OCI-LY1 (cell line): ENCODE measurements at regions not wholly inside any gene's neighbourhood (a gene's known extent, or its start where the extent isn't known, plus 50 kb on each side); places are given as distances from the start of the nearest gene placed in this dataset.
"Not testable (repeated sequence)": the region's sequence is repeated elsewhere in the genome, so short reads cannot be mapped to it uniquely, and the experiment has no call there.

Experiments used
- H2AFZ ChIP-seq: fragments of 200-600 bp; sonication (generic), shearing (Covaris generic); 2 replicates; pipeline ENCODE4 v1.6.0; 2014; ENCODE audit warnings: antibody characterized with exemption, mild to moderate bottlenecking, low read length
- H3F3A ChIP-seq: fragments of 200-600 bp; sonication (generic), shearing (Covaris generic); 2 replicates; pipeline ENCODE4 v1.6.0; 2014; ENCODE audit warnings: mild to moderate bottlenecking, antibody characterized with exemption, low read length, moderate library complexity; ENCODE audit not compliant: insufficient read depth
- H3K27ac ChIP-seq: fragments of 200-600 bp; sonication (generic); 2 replicates; pipeline ENCODE4 v1.5.1; 2014; ENCODE audit warnings: low read length, mixed run types, mild to moderate bottlenecking, low read depth; ENCODE audit not compliant: poor library complexity, severe bottlenecking
- H3K27me3 ChIP-seq: fragments of 200-600 bp; sonication (generic); 2 replicates; pipeline ENCODE4 v1.6.0; 2014; ENCODE audit warnings: antibody characterized with exemption, mild to moderate bottlenecking, low read length, moderate library complexity; ENCODE audit not compliant: insufficient read depth
- H3K36me3 ChIP-seq: fragments of 200-600 bp; sonication (generic); 2 replicates; pipeline ENCODE4 v1.6.1; 2014; ENCODE audit warnings: mild to moderate bottlenecking, antibody characterized with exemption, low read length, moderate library complexity, mixed read lengths; ENCODE audit not compliant: insufficient read depth
- H3K4me1 ChIP-seq: fragments of 200-600 bp; sonication (generic); 2 replicates; pipeline ENCODE4 v1.5.1; 2014; ENCODE audit warnings: mild to moderate bottlenecking, low read length, moderate library complexity; ENCODE audit not compliant: insufficient read depth, severe bottlenecking
- H3K4me2 ChIP-seq: fragments of 200-600 bp; sonication (generic), shearing (Covaris generic); 2 replicates; pipeline ENCODE4 v1.6.1; 2014; ENCODE audit warnings: low read length
- H3K4me3 ChIP-seq: fragments of 200-600 bp; sonication (generic); 2 replicates; pipeline ENCODE4 v1.5.1; 2014; ENCODE audit warnings: low read length, low read depth, mild to moderate bottlenecking, mixed read lengths; ENCODE audit not compliant: poor library complexity, severe bottlenecking
- H3K79me2 ChIP-seq: fragments of 200-600 bp; shearing (Covaris generic); 2 replicates; pipeline ENCODE4 v1.6.1; 2016; ENCODE audit warnings: mixed run types, low read length, mixed read lengths; ENCODE audit not compliant: insufficient read depth
- H3K9ac ChIP-seq: fragments of 200-600 bp; sonication (generic), shearing (Covaris generic); 2 replicates; pipeline ENCODE4 v1.6.1; 2014; ENCODE audit warnings: mild to moderate bottlenecking, low read length, mixed read lengths
- H3K9me2 ChIP-seq: fragments of 200-600 bp; sonication (generic), shearing (Covaris generic); 2 replicates; pipeline ENCODE4 v1.6.1; 2014; ENCODE audit warnings: low read depth, mild to moderate bottlenecking, low read length, mixed read lengths
- H3K9me3 ChIP-seq: fragments of 200-600 bp; shearing (Covaris generic); 2 replicates; pipeline ENCODE4 v1.6.1; 2014; ENCODE audit warnings: low read length, mixed read lengths
- H4K20me1 ChIP-seq: fragments of 200-600 bp; sonication (generic), shearing (Covaris generic); 2 replicates; pipeline ENCODE4 v1.6.0; 2016; ENCODE audit warnings: mild to moderate bottlenecking, low read length; ENCODE audit not compliant: insufficient read depth
- EZH2 ChIP-seq: fragments of 200-600 bp; sonication (generic), shearing (Covaris generic); IDR thresholded peaks from 2 replicates; pipeline ENCODE4 v1.8.0; 2017; ENCODE audit warnings: borderline replicate concordance, mixed run types, mild to moderate bottlenecking, antibody characterized with exemption, low read length, moderate library complexity, mixed read lengths
- TF ChIP-seq, protein P1 (sequence below): fragments of 200-600 bp; sonication (generic), shearing (Covaris generic); IDR thresholded peaks from 2 replicates; pipeline ENCODE4 v1.5.1; 2017; ENCODE audit warnings: mild to moderate bottlenecking, antibody characterized with exemption, low read length, moderate library complexity, mixed read lengths

DNA sequence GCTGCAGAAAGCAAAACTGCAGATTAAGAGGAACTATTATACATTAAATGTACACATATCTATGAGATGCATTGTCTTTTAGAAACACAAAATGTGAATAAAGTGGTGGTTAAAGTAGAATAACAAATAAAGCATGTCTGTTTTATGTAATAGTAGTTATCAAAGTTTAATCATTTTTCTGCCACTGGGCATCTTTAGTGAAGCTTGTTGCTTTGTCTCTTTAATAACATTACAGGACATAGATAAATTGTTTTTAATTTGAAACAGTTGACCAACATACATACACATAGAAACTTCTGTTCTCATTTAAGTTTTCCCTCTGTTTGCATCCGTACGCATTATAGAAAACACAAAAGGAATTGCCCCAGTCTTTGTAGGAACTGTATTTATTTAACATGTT is 1700.0 kb upstream of the ADGRL3 start:
- no peak overlapping the region for H3K4me2 ChIP-seq
- no peak overlapping the region for H3K27ac ChIP-seq
- H2AFZ ChIP-seq = no peak overlapping the region; the same call in 1 of the 2 replicates
- no peaks in the 10 kb centered on the region for H4K20me1 ChIP-seq
- H3K36me3 ChIP-seq = no peaks in the 10 kb centered on the region
- H3K9me2 ChIP-seq = no peaks in the 10 kb centered on the region
- no peak overlapping the region for H3K9ac ChIP-seq
- H3K9me3 ChIP-seq = no peaks in the 10 kb centered on the region
- H3K4me3 ChIP-seq = no peak overlapping the region
- H3K79me2 ChIP-seq = no peaks in the 10 kb centered on the region
- no peaks in the 10 kb centered on the region for H3K4me1 ChIP-seq
- no peak for TF ChIP-seq EZH2
- TF ChIP-seq, protein P1, sequence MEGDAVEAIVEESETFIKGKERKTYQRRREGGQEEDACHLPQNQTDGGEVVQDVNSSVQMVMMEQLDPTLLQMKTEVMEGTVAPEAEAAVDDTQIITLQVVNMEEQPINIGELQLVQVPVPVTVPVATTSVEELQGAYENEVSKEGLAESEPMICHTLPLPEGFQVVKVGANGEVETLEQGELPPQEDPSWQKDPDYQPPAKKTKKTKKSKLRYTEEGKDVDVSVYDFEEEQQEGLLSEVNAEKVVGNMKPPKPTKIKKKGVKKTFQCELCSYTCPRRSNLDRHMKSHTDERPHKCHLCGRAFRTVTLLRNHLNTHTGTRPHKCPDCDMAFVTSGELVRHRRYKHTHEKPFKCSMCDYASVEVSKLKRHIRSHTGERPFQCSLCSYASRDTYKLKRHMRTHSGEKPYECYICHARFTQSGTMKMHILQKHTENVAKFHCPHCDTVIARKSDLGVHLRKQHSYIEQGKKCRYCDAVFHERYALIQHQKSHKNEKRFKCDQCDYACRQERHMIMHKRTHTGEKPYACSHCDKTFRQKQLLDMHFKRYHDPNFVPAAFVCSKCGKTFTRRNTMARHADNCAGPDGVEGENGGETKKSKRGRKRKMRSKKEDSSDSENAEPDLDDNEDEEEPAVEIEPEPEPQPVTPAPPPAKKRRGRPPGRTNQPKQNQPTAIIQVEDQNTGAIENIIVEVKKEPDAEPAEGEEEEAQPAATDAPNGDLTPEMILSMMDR = no peak
- H3F3A ChIP-seq = no peaks in the 10 kb centered on the region
- H3K27me3 ChIP-seq = no peaks in the 10 kb centered on the region

DNA sequence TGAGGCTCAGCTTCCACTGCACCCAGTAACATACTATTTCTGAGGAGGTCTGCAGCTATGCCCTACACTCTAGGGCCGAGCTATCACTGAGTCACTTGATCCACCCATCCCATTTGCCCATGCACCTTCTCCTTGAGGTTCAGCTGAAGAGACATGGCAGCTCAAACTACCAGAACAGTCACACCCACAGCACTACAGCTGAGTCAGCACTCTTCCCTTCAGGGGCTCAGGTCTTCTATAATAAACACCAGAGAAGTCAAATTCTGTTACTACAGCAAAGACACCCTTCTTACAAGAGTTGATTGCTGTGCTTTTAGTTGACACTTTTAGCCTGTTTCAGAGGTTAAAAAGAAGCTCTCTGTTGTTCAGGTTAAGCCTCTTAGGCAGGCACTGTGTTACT is 1696.4 kb upstream of the ADGRL3 start:
- H3K4me1 ChIP-seq = no peaks in the 10 kb centered on the region
- no peaks in the 10 kb centered on the region for H3K9me2 ChIP-seq
- no peaks in the 10 kb centered on the region for H3K9me3 ChIP-seq
- no peaks in the 10 kb centered on the region for H4K20me1 ChIP-seq
- no peaks in the 10 kb centered on the region for H3K27me3 ChIP-seq
- H3K79me2 ChIP-seq = no peaks in the 10 kb centered on the region
- H3F3A ChIP-seq = no peaks in the 10 kb centered on the region
- no peak overlapping the region for H3K27ac ChIP-seq
- H3K9ac ChIP-seq = no peak overlapping the region
- TF ChIP-seq, protein P1 = no peak
- no peak for TF ChIP-seq EZH2
- H2AFZ ChIP-seq = no peak overlapping the region
- H3K4me3 ChIP-seq = no peak overlapping the region
- no peak overlapping the region for H3K4me2 ChIP-seq
- H3K36me3 ChIP-seq = no peaks in the 10 kb centered on the region

DNA sequence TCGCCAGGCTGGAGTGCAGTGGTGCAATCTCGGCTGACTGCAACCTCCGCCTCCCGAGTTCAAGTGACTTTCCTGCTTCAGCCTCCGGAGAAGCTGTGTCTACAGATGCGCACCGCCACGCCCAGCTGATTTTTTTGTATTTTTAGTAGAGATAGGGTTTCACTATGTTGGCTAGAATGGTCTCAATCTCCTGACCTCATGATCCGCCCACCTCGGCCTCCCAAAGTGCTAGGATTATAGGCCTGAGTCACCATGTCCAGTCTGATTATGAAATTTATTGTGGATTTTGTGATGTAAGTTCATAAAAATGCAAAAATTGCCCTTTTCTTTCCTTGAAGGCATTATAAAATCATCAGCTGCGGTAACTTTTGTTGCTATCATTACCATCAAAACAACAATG is 1688.3 kb upstream of the ADGRL3 start:
- H3F3A ChIP-seq, H3K9me2 ChIP-seq, H4K20me1 ChIP-seq: not testable (repeated sequence)

DNA sequence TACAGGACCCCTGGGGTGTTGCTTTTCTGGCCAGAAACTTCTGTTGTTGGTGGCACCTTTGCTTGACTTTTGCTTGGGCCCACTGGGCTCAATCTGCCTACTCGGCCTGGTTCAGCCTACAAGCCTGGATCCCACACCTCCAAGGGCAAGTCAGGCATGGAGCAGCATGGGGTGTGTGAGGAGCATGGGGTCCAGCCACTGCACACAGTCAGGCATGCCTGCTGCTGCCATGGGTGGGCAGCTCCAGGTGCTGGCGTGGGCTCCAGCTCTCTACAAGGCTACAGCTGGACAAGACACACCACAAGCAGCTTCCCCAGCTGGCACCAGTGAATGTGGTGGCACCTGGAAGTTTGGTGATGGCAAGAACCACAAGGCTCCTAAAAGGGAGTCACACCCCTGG is 1683.1 kb upstream of the ADGRL3 start:
- Histone ChIP-seq H3K36me3 (no peaks in the 10 kb centered on the region), H3K9me3 (no peaks in the 10 kb centered on the region), H3K4me3 (no peak overlapping the region), H3K9ac (no peak overlapping the region), H3K9me2 (no peaks in the 10 kb centered on the region), H2AFZ (peak overlapping the region; percentile 75; the same call in 1 of the 2 replicates), H3K27ac (no peak overlapping the region), H3K4me2 (no peak overlapping the region), H3K27me3 (no peaks in the 10 kb centered on the region), H4K20me1 (no peaks in the 10 kb centered on the region), H3K79me2 (no peaks in the 10 kb centered on the region), H3F3A (no peaks in the 10 kb centered on the region), H3K4me1 (no peaks in the 10 kb centered on the region)
- TF ChIP-seq, protein P1 = no peak
- TF ChIP-seq EZH2 = no peak

More for the DNA sequence above, 1688.3 kb upstream of the ADGRL3 start:
- H3K4me2 ChIP-seq, H3K79me2 ChIP-seq, H2AFZ ChIP-seq, H3K9ac ChIP-seq, H3K9me3 ChIP-seq, H3K36me3 ChIP-seq, H3K27me3 ChIP-seq, H3K4me3 ChIP-seq, H3K27ac ChIP-seq, H3K4me1 ChIP-seq: not testable (repeated sequence)
